Activated CD8-positive, alpha-beta T cell treated with anti-CD3 and anti-CD28 coated beads for 36 hours (primary cell): ENCODE measurements at regions not wholly inside any gene's neighbourhood (a gene's known extent, or its start where the extent isn't known, plus 50 kb on each side); places are given as distances from the start of the nearest gene placed in this dataset.

Experiments used
- ATAC-seq: fragments of 200-7000 bp; cut with Tn5 transposase; one replicate; pipeline ENCODE4 v1.10.0; 2021; ENCODE audit warnings: mild to moderate bottlenecking, moderate library complexity
- CTCF ChIA-PET: fragments of 350-600 bp; sonication (Branson Sonifier 250); formaldehyde crosslinking; loops from one replicate; lab custom pipeline; 2021; ENCODE audit warnings: antibody characterized with exemption; lab: Charles Lee
- POLR2A ChIA-PET: fragments of 350-600 bp; sonication (Branson Sonifier 250); formaldehyde crosslinking; loops from one replicate; lab custom pipeline; 2021; ENCODE audit warnings: antibody characterized with exemption; lab: Charles Lee
- DNase-seq: peaks from one replicate; pipeline ENCODE4 v3.0.0-alpha.2; 2020
- H3K27ac Mint-ChIP-seq: one replicate; pipeline ENCODE4 v1.8.0; 2021; ENCODE audit warnings: mild to moderate bottlenecking, mixed read lengths
- H3K27me3 Mint-ChIP-seq: one replicate; pipeline ENCODE4 v1.8.0; 2021; ENCODE audit warnings: mixed read lengths
- H3K36me3 Mint-ChIP-seq: one replicate; pipeline ENCODE4 v1.8.0; 2021; ENCODE audit warnings: low read depth, mixed read lengths
- H3K4me1 Mint-ChIP-seq: one replicate; pipeline ENCODE4 v1.8.0; 2021; ENCODE audit warnings: low read depth, mixed read lengths
- H3K4me3 Mint-ChIP-seq: one replicate; pipeline ENCODE4 v1.8.0; 2021; ENCODE audit warnings: mild to moderate bottlenecking, moderate library complexity, mixed read lengths
- H3K9me3 Mint-ChIP-seq: one replicate; pipeline ENCODE4 v1.8.0; 2021; ENCODE audit warnings: mixed read lengths
- CTCF ChIP-seq: fragments of 200-600 bp; IDR thresholded peaks from one replicate; pipeline ENCODE4 v1.8.0; 2022; ENCODE audit warnings: antibody characterized with exemption, mild to moderate bottlenecking
- intact Hi-C: fragments of 100-400 bp; cut with micrococcal nuclease; formaldehyde crosslinking; loops from one replicate; pipeline ENCODE4 v1.10.0; 2022

- no peak for TF ChIP-seq CTCF
- Mint-ChIP-seq H3K4me3 (no peak overlapping the region), H3K36me3 (no peaks in the 10 kb centered on the region), H3K4me1 (no peaks in the 10 kb centered on the region), H3K27ac (no peak overlapping the region), H3K9me3 (peaks cover 7% of the 10 kb centered on the region), H3K27me3 (no peaks in the 10 kb centered on the region)
- ATAC-seq = no peak
- ChIA-PET POLR2A (no interaction called here), CTCF (no interaction called here)
- intact Hi-C loops = no loop called here
- DNase-seq = no peak
Observed at GRCh38 chr2:139514951-139515350, 734.8 kb upstream of the NXPH2 start.

- intact Hi-C loops = no loop called here
- H3K4me3 Mint-ChIP-seq = no peak overlapping the region
- H3K27ac Mint-ChIP-seq = no peak overlapping the region
- peaks cover 19% of the 10 kb centered on the region for H3K9me3 Mint-ChIP-seq
- no peak for DNase-seq
- ChIA-PET CTCF (no interaction called here), POLR2A (no interaction called here)
- H3K4me1 Mint-ChIP-seq = no peaks in the 10 kb centered on the region
- no peaks in the 10 kb centered on the region for H3K36me3 Mint-ChIP-seq
- no peak for TF ChIP-seq CTCF
- ATAC-seq = no peak
- H3K27me3 Mint-ChIP-seq = no peaks in the 10 kb centered on the region
Observed at GRCh38 chr2:139495851-139496250, 715.7 kb upstream of the NXPH2 start.

GRCh38 chr2:139492131-139492680 is 712.0 kb upstream of the NXPH2 start:
- intact Hi-C loops = no loop called here
- DNase-seq (no peak), ATAC-seq (no peak)
- POLR2A ChIA-PET = no interaction called here
- no peaks in the 10 kb centered on the region for H3K27me3 Mint-ChIP-seq
- peaks cover 14% of the 10 kb centered on the region for H3K9me3 Mint-ChIP-seq
- no peak overlapping the region for H3K4me3 Mint-ChIP-seq
- CTCF ChIA-PET = no interaction called here
- H3K27ac Mint-ChIP-seq = no peak overlapping the region
- no peak for TF ChIP-seq CTCF
- no peaks in the 10 kb centered on the region for H3K36me3 Mint-ChIP-seq
- H3K4me1 Mint-ChIP-seq = no peaks in the 10 kb centered on the region

- no peak for TF ChIP-seq CTCF
- H3K4me3 Mint-ChIP-seq = no peak overlapping the region
- DNase-seq (no peak), ATAC-seq (no peak)
- intact Hi-C loops = no loop called here
- H3K4me1 Mint-ChIP-seq = no peaks in the 10 kb centered on the region
- no peaks in the 10 kb centered on the region for H3K27me3 Mint-ChIP-seq
- ChIA-PET POLR2A (no interaction called here), CTCF (no interaction called here)
- no peak overlapping the region for H3K27ac Mint-ChIP-seq
- H3K9me3 Mint-ChIP-seq = peaks cover 8% of the 10 kb centered on the region
- no peaks in the 10 kb centered on the region for H3K36me3 Mint-ChIP-seq
Observed at GRCh38 chr2:139480161-139480650, 700.0 kb upstream of the NXPH2 start.

- no peaks in the 10 kb centered on the region for H3K36me3 Mint-ChIP-seq
- no peaks in the 10 kb centered on the region for H3K4me1 Mint-ChIP-seq
- H3K27ac Mint-ChIP-seq = no peak overlapping the region
- DNase-seq (no peak), ATAC-seq (no peak)
- ChIA-PET POLR2A (interaction anchor here (0.7 kb wide), 1 partner anchor 9 kb away, joined by 3 read pairs; no protein-coding TSS in a partner anchor), CTCF (no interaction called here)
- H3K27me3 Mint-ChIP-seq = no peaks in the 10 kb centered on the region
- intact Hi-C loops = no loop called here
- H3K9me3 Mint-ChIP-seq = peaks cover 10% of the 10 kb centered on the region
- no peak overlapping the region for H3K4me3 Mint-ChIP-seq
- TF ChIP-seq CTCF = no peak
Observed at GRCh38 chr2:139478165-139478914, 698.1 kb upstream of the NXPH2 start.
